ENCODE measurements at regions not wholly inside any gene's neighbourhood (a gene's known extent, or its start where the extent isn't known, plus 50 kb on each side); places are given as distances from the start of the nearest gene placed in this dataset.

DNA sequence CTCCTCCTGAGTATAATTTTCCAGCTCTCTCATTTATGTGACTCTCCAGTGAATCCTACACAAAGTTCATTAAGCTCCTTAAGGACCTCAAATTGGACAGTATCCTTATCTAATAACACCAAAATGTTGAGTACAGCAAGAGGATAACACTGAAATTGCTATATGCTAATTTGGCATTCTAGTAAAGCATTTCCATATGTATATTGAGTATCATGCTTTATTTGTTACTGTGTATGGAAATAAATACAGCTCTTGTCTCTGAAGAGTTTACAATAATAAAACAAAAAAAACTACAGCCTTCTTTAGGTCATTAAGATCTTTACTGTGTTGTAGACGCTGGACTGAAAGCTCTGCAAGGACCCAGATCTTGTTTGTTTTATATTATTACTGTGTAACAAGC lies 1341.3 kb downstream of the ROBO1 start:
- intact Hi-C loops (cut with DNase I), result no loop called here
- Histone ChIP-seq H3K27ac (no peak overlapping the region), H3K36me3 (no peaks in the 10 kb centered on the region), H3K4me1 (no peaks in the 10 kb centered on the region), H3K9me3 (no peaks in the 10 kb centered on the region), H3K27me3 (no peaks in the 10 kb centered on the region), H3K4me3 (no peak overlapping the region)
- FAIRE-seq (no peak), DNase-seq (no peak), ATAC-seq (no peak)
- WGBS, 2 donors, result 21 to 22% methylated on average over 1 of the region's 1 CpG
- no peak for TF ChIP-seq CTCF (IDR thresholded peaks at IDR 0.05)

DNA sequence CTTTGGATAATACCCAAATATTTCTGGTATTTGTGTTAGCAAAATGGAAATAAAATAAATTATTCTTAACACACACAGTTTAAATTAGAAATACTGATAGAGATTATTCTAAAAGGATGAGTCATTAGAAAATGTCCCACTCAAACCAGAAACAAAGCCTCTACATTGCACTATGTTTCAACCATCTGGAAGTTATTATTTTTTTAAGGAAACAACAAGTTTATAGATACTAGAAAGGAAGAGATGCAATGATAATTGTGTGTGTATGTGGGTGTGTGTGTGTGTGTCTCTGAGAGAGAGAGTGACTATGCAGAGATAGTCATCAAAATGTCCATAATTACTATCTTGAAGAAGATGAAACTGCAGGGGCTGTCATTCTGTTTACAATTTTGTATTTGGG lies 1340.5 kb downstream of the ROBO1 start:
- H3K27me3 ChIP-seq, result no peaks in the 10 kb centered on the region
- DNase-seq, result no peak
- intact Hi-C loops (cut with DNase I), result no loop called here
- ATAC-seq, result no peak
- H3K4me1 ChIP-seq, result no peaks in the 10 kb centered on the region
- FAIRE-seq, result no peak
- no peak for TF ChIP-seq CTCF (IDR thresholded peaks at IDR 0.05)
- H3K27ac ChIP-seq, result no peak overlapping the region
- no peak overlapping the region for H3K4me3 ChIP-seq
- H3K36me3 ChIP-seq, result no peaks in the 10 kb centered on the region
- H3K9me3 ChIP-seq, result no peaks in the 10 kb centered on the region

- no peaks in the 10 kb centered on the region for H3K27me3 ChIP-seq
- no peak for FAIRE-seq
- no peaks in the 10 kb centered on the region for H3K9me3 ChIP-seq
- no peaks in the 10 kb centered on the region for H3K4me1 ChIP-seq
- intact Hi-C loops (cut with DNase I), result no loop called here
- no peak for DNase-seq
- ATAC-seq, result no peak
- no peaks in the 10 kb centered on the region for H3K36me3 ChIP-seq
- WGBS, 2 donors, result 40 to 59% methylated on average over 1 of the region's 1 CpG
- no peak overlapping the region for H3K4me3 ChIP-seq
- TF ChIP-seq CTCF (IDR thresholded peaks at IDR 0.05), result no peak
- H3K27ac ChIP-seq, result no peak overlapping the region
Observed at GRCh38 chr3:78430741-78431140, 1337.1 kb downstream of the ROBO1 start.

DNA sequence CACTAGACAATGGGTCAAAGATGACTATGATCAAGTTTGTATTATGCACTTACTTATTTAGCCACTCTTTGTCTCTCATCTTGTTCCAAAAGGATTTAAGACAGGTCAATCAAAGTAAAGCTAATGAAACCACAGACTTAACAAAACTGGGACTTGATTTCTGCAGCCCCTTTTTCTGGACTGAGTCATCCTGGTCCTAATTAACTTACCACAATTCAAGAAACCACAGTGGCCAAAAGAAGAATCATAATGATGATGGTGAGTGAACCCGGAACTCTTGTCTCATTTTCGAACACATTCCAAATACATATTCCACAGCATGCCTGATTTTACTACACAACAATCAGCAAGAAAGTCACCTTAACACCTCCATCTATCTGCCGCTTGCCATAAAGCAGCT lies 1333.0 kb downstream of the ROBO1 start:
- DNase-seq (no peak), ATAC-seq (no peak), FAIRE-seq (no peak)
- no peaks in the 10 kb centered on the region for H3K4me1 ChIP-seq
- intact Hi-C loops (cut with DNase I), result no loop called here
- no peaks in the 10 kb centered on the region for H3K27me3 ChIP-seq
- H3K9me3 ChIP-seq, result no peaks in the 10 kb centered on the region
- H3K4me3 ChIP-seq, result no peak overlapping the region
- no peaks in the 10 kb centered on the region for H3K36me3 ChIP-seq
- WGBS, 2 donors, result 69 to 81% methylated on average over 3 of the region's 3 CpGs
- H3K27ac ChIP-seq, result no peak overlapping the region
- no peak for TF ChIP-seq CTCF (IDR thresholded peaks at IDR 0.05)

DNA sequence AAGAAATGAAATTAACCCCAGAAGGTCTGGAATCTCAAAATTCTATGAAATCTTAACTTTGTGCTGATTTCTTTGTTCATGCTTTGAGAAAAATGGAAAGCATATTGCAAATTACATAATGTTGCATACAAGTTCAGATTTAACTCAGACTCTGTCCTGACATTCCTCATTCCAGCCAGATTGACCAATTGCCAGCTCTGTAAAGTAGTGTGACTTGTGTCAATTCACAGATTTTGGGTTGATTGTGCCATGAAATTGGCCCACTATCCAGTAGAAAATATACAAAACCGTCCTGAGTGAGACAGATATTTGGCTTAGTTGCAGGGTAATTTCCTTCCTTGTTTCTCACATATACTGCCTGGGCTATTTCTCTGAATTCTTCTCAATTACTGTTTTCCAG lies 1312.6 kb downstream of the ROBO1 start:
- Histone ChIP-seq H3K4me3 (no peak overlapping the region), H3K4me1 (no peaks in the 10 kb centered on the region), H3K36me3 (no peaks in the 10 kb centered on the region), H3K27ac (no peak overlapping the region), H3K9me3 (no peaks in the 10 kb centered on the region), H3K27me3 (no peaks in the 10 kb centered on the region)
- no peak for ATAC-seq
- WGBS, 2 donors, result 18 to 41% methylated on average over 1 of the region's 1 CpG
- TF ChIP-seq CTCF (IDR thresholded peaks at IDR 0.05), result no peak
- FAIRE-seq, result no peak
- DNase-seq, result no peak
- intact Hi-C loops (cut with DNase I), result no loop called here

Data from pancreas (tissue), 10 donors.